ENCODE measurements at regions not wholly inside any gene's neighbourhood (a gene's known extent, or its start where the extent isn't known, plus 50 kb on each side); places are given as distances from the start of the nearest gene placed in this dataset.

DNA sequence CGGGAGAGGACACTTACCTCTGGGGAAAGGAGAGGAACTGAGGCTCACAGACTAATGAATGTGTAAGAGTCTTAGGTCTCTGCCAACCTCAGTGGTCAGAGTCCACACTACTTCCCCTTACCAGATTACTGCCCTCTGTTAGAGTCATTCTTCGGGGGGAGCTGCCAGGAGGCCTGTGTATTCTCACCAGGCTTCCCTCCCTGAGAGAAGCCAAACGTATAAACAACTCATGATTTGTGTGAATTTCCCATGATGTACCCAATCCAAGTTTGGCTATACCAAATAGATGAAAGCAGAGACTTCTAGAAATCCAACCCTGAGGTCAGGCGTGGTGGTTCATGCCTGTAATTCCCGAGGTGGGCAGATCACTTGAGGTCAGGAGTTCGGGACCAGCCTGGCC, 77.1 kb downstream of the SLC2A10 start:
- DNase-seq = no peak
- Histone ChIP-seq H3K18ac (ENCODE audit: low read depth, low read length) (no peak overlapping the region), H2AK9ac (replicated peaks; ENCODE audit: low read depth, low read length, poor library complexity) (no peak overlapping the region), H3K36me3 (ENCODE audit: control insufficient read depth, insufficient read depth, low read length) (no peaks in the 10 kb centered on the region), H3K4me1 (ENCODE audit: control insufficient read depth, insufficient read depth, low read length) (peaks cover 8% of the 10 kb centered on the region; the same call in 1 of the 2 replicates), H4K20me1 (ENCODE audit: insufficient read depth, low read length) (no peaks in the 10 kb centered on the region), H2AK5ac (ENCODE audit: low read depth, low read length) (no peak overlapping the region), H3K4ac (ENCODE audit: low read depth, low read length) (no peak overlapping the region), H2BK120ac (ENCODE audit: low read depth, low read length) (no peak overlapping the region), H3K56ac (ENCODE audit: extremely low read depth, insufficient read depth, low read length) (no peak overlapping the region), H3K27me3 (ENCODE audit: control insufficient read depth, insufficient read depth, low read length) (peaks cover 15% of the 10 kb centered on the region; the same call in 1 of the 2 replicates), H3K9ac (ENCODE audit: low read depth, low read length) (no peak overlapping the region), H3K9me3 (ENCODE audit: control insufficient read depth, insufficient read depth, low read length) (no peaks in the 10 kb centered on the region), H4K8ac (ENCODE audit: low read depth in 2 of 2, low read length in 2 of 2) (no peak overlapping the region), H4K91ac (ENCODE audit: insufficient read depth, low read depth, low read length) (peak overlapping the region; percentile 11; the same call in 1 of the 2 replicates), H2BK15ac (ENCODE audit: low read depth, low read length) (no peak overlapping the region), H2BK20ac (ENCODE audit: low read depth, low read length) (no peak overlapping the region), H2AFZ (replicated peaks; ENCODE audit: low read length, poor library complexity) (peak overlapping the region; percentile 60), H3K27ac (ENCODE audit: insufficient read depth, low read length) (no peak overlapping the region), H3K4me3 (ENCODE audit: insufficient read depth, low read depth, low read length) (no peak overlapping the region), H3K14ac (replicated peaks; ENCODE audit: low read depth, low read length) (no peak overlapping the region), H2BK5ac (ENCODE audit: low read depth, low read length, poor library complexity, severe bottlenecking) (no peak overlapping the region), H3K4me2 (ENCODE audit: low read depth, low read length) (no peak overlapping the region), H3K9me1 (ENCODE audit: insufficient read depth, low read length) (no peaks in the 10 kb centered on the region; the same call in 1 of the 2 replicates), H4K5ac (ENCODE audit: low read depth, low read length) (no peak overlapping the region), H3K79me1 (ENCODE audit: low read depth in 1 of 2, low read length in 2 of 2) (no peaks in the 10 kb centered on the region), H3K23ac (ENCODE audit: low read depth, low read length) (no peak overlapping the region)
- ChIA-PET CTCF (no interaction called here), POLR2A (ENCODE audit: unreplicated experiment) (no interaction called here)
- dilution Hi-C loops (cut with HindIII; ENCODE audit: low sequenced_read_pairs, unreplicated experiment) (no loop called here), in situ Hi-C loops (cut with MboI; ENCODE audit: low sequenced_read_pairs) (no loop called here), intact Hi-C loops (cut with micrococcal nuclease) (no loop called here)
- WGBS, 2 experiments (ENCODE audit: extremely low coverage in 2 of 2, insufficient read length in 1 of 2) = no CpG with 5 or more reads among the region's 6 CpGs
- ATAC-seq (ENCODE audit: low read depth) = no peak
- TF ChIP-seq RFX5 (IDR thresholded peaks at IDR 0.05; ENCODE audit: low read depth, low read length) = no peak
- TF ChIP-seq POLR2A (IDR thresholded peaks at IDR 0.05; ENCODE audit: low read depth, low read length) = no peak
- TF ChIP-seq NFE2L2 (IDR thresholded peaks at IDR 0.05; ENCODE audit: low read depth, low read length) = no peak
- no peak for TF ChIP-seq RAD21 (IDR thresholded peaks at IDR 0.05; ENCODE audit: low read length)
- no peak for TF ChIP-seq FOS (IDR thresholded peaks at IDR 0.05; ENCODE audit: low read depth, low read length)
- no peak for TF ChIP-seq CEBPB (IDR thresholded peaks at IDR 0.05; ENCODE audit: low read depth, low read length)
- no peak for TF ChIP-seq RCOR1 (IDR thresholded peaks at IDR 0.05; ENCODE audit: insufficient replicate concordance, low read length)
- TF ChIP-seq MAZ (IDR thresholded peaks at IDR 0.05; ENCODE audit: borderline replicate concordance, low read depth, low read length) = no peak
- TF ChIP-seq CTCF (conservative IDR thresholded peaks at IDR 0.05; ENCODE audit: low read depth, low read length) = no peak
- no peak for TF ChIP-seq USF2 (IDR thresholded peaks at IDR 0.05; ENCODE audit: low read depth, low read length)
- no peak for TF ChIP-seq CHD1 (IDR thresholded peaks at IDR 0.05; ENCODE audit: low read depth, low read length)
- no peak for TF ChIP-seq MAFK (IDR thresholded peaks at IDR 0.05; ENCODE audit: low read depth, low read length)
- no TSS peak for BruUV-seq (replicated peaks)
